Mucosa of descending colon (tissue), 3 donors: ENCODE measurements at regions not wholly inside any gene's neighbourhood (a gene's known extent, or its start where the extent isn't known, plus 50 kb on each side); places are given as distances from the start of the nearest gene placed in this dataset.

Experiments used
- ATAC-seq: fragments of 200-7000 bp; cut with Tn5 transposase; one replicate; pipeline ENCODE4 v1.9.1; 2020; ENCODE audit warnings: mild to moderate bottlenecking, moderate library complexity
- DNase-seq, 3 donors: peaks; one replicate each; pipeline ENCODE4 v3.0.0-alpha.2; 2020
- H3K36me3 ChIP-seq: fragments of 200-600 bp; one replicate; pipeline ENCODE4 v1.8.0; 2021; ENCODE audit warnings: low read depth, mild to moderate bottlenecking
- H3K4me1 ChIP-seq: fragments of 200-600 bp; one replicate; pipeline ENCODE4 v1.8.0; 2021; ENCODE audit warnings: low read depth, mild to moderate bottlenecking
- H3K4me3 ChIP-seq: fragments of 200-600 bp; one replicate; pipeline ENCODE4 v1.8.0; 2021; ENCODE audit warnings: mild to moderate bottlenecking
- H3K9me3 ChIP-seq: fragments of 200-600 bp; one replicate; pipeline ENCODE4 v1.8.0; 2021; ENCODE audit warnings: mild to moderate bottlenecking
- CTCF ChIP-seq: fragments of 200-600 bp; IDR thresholded peaks from one replicate; pipeline ENCODE4 v1.8.0; 2022; ENCODE audit warnings: antibody characterized with exemption, mild to moderate bottlenecking
- intact Hi-C, 2 donors: fragments of 100-400 bp; cut with DNase I in 1 of 2; cut with micrococcal nuclease in 1 of 2; formaldehyde crosslinking; loops; one replicate each; pipeline versions ENCODE4 v1.11.0 to v1.11.1; 2022; cut with DNase I, micrococcal nuclease
- donor health status: DM: no; HTN: no; CAD: no; lungs with moderate emphysema.
- donor health status: DM: no; HTN: no; CAD: no.
- donor health status: DM: no; HTN: yes; CAD: no.

- H3K4me1 ChIP-seq, result no peaks in the 10 kb centered on the region
- H3K4me3 ChIP-seq, result no peak overlapping the region
- intact Hi-C loops, result no loop called here
- no peak for ATAC-seq
- TF ChIP-seq CTCF, result no peak
- no peaks in the 10 kb centered on the region for H3K36me3 ChIP-seq
- no peaks in the 10 kb centered on the region for H3K9me3 ChIP-seq
- DNase-seq, result no peak
These were observed 248.8 kb upstream of the FOXD3 start for GRCh38 chr1:63073309-63074306.

DNA sequence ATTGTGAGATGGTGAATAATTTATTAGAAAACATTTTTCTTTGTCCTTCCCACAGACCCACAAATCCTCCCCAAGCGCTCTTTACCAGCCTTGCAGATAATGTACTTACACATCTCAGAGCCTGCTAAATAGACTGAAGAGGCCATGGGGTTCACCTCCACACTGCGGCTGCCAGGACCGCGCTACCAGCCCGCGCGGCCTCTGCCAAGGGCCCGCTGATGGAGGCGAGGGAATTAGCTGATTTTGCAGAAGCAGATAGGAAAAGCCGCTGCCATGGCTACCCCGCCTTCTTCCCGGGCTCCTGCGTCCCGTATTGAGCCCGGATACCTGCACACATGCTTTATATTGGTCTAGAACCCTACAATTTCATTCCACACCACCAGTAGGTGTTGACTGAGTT is 248.0 kb upstream of the FOXD3 start:
- DNase-seq (no peak), ATAC-seq (no peak)
- no peaks in the 10 kb centered on the region for H3K9me3 ChIP-seq
- TF ChIP-seq CTCF, result no peak
- no peaks in the 10 kb centered on the region for H3K36me3 ChIP-seq
- H3K4me3 ChIP-seq, result no peak overlapping the region
- no peaks in the 10 kb centered on the region for H3K4me1 ChIP-seq
- intact Hi-C loops, result no loop called here

GRCh38 chr1:63082766-63083165 is 239.6 kb upstream of the FOXD3 start:
- no peak overlapping the region for H3K4me3 ChIP-seq
- peak; percentile 18 for ATAC-seq
- no peaks in the 10 kb centered on the region for H3K4me1 ChIP-seq
- no peak for DNase-seq
- H3K9me3 ChIP-seq, result no peaks in the 10 kb centered on the region
- intact Hi-C loops, result no loop called here
- TF ChIP-seq CTCF, result no peak
- no peaks in the 10 kb centered on the region for H3K36me3 ChIP-seq

DNA sequence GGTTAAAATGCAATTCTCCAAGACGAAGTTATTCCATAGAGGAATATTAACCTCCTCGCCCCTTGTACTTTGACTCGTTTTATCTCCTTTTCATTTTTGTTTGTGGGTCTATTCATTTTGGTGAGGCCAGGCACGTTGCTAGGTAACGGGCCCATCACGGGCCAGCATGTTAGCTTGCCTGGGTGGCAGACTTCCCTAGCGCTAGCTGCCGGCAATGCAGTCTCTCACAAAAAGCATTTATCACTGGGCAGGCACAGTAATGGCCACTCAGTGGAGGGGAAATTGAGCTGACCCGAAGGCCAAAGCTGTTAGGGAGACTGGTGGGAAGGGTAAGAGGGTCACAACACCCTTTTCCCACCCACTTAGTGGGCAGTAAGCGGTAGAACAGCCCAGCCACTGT is 234.4 kb upstream of the FOXD3 start:
- no peak for DNase-seq
- Histone ChIP-seq H3K36me3 (no peaks in the 10 kb centered on the region), H3K4me1 (no peaks in the 10 kb centered on the region), H3K4me3 (no peak overlapping the region), H3K9me3 (no peaks in the 10 kb centered on the region)
- no peak for TF ChIP-seq CTCF
- intact Hi-C loops, result no loop called here
- ATAC-seq, result no peak

GRCh38 chr1:63099188-63099587 is 223.2 kb upstream of the FOXD3 start:
- Histone ChIP-seq H3K4me3 (no peak overlapping the region), H3K36me3 (no peaks in the 10 kb centered on the region), H3K9me3 (no peaks in the 10 kb centered on the region), H3K4me1 (no peaks in the 10 kb centered on the region)
- no peak for DNase-seq
- no peak for TF ChIP-seq CTCF
- ATAC-seq, result no peak
- intact Hi-C loops, result no loop called here
